ENCODE measurements at regions not wholly inside any gene's neighbourhood (a gene's known extent, or its start where the extent isn't known, plus 50 kb on each side); places are given as distances from the start of the nearest gene placed in this dataset.

GRCh38 chr3:72031581-72031980 lies 246.6 kb upstream of the PROK2 start:
- Histone ChIP-seq H2BK15ac (ENCODE audit: low read length) (no peak overlapping the region), H3K4me3 (ENCODE audit: extremely low read depth in 1 of 4, insufficient read depth in 2 of 4, low read depth in 3 of 4, low read length in 4 of 4) (no peak overlapping the region), H3K27ac (ENCODE audit: low read depth, low read length) (no peak overlapping the region), H2BK5ac (ENCODE audit: low read depth, low read length) (no peak overlapping the region), H2BK120ac (replicated peaks; ENCODE audit: low read depth, low read length) (no peak overlapping the region), H2AK5ac (ENCODE audit: low read depth, low read length) (peak overlapping the region; percentile 29; the same call in 1 of the 2 replicates), H3K4me1 (replicated peaks in 1 of 4; ENCODE audit: control insufficient read depth in 3 of 4, insufficient read depth in 4 of 4, low read length in 3 of 4) (peaks cover 0 to 6% (median 4%) of the 10 kb centered on the region in 4 experiments; a peak in 4 of 7 replicates), H3K23ac (ENCODE audit: insufficient read length) (no peak overlapping the region), H3K79me1 (ENCODE audit: low read depth, low read length) (no peaks in the 10 kb centered on the region), H2BK20ac (ENCODE audit: low read length) (peak overlapping the region; percentile 35; the same call in 1 of the 2 replicates), H3K27me3 (replicated peaks in 1 of 4; ENCODE audit: control insufficient read depth in 3 of 4, extremely low read depth in 1 of 4, insufficient read depth in 3 of 4, low read length in 3 of 4) (no peaks in the 10 kb centered on the region), H4K5ac (ENCODE audit: insufficient read length, low read depth, low read length) (no peak overlapping the region), H3K9ac (replicated peaks in 1 of 4; ENCODE audit: extremely low read depth in 1 of 4, low read depth in 3 of 4, low read length in 3 of 4) (no peak overlapping the region), H3K4me2 (ENCODE audit: insufficient read depth in 1 of 2, low read depth in 2 of 2, low read length in 2 of 2) (no peak overlapping the region), H3K79me2 (ENCODE audit: control insufficient read depth in 1 of 2, insufficient read depth in 2 of 2, low read length in 2 of 2) (no peaks in the 10 kb centered on the region), H2BK12ac (ENCODE audit: low read depth, low read length) (peak overlapping the region; percentile 56; the same call in 1 of the 2 replicates), H3K18ac (ENCODE audit: extremely low read depth, low read length) (no peak overlapping the region), H3K14ac (ENCODE audit: insufficient read length) (no peak overlapping the region), H3K4ac (replicated peaks; ENCODE audit: insufficient read length, low read depth, low read length) (no peak overlapping the region), H4K91ac (replicated peaks; ENCODE audit: insufficient read length, low read length) (peak overlapping the region; percentile 31), H3K9me3 (ENCODE audit: insufficient read depth in 2 of 2, low read depth in 1 of 2, low read length in 1 of 2) (no peaks in the 10 kb centered on the region), H2AFZ (ENCODE audit: low read length) (no peak overlapping the region), H3K23me2 (ENCODE audit: low read depth, low read length) (no peaks in the 10 kb centered on the region), H3K36me3 (ENCODE audit: control insufficient read depth in 2 of 4, insufficient read depth in 4 of 4, low read length in 3 of 4) (no peaks in the 10 kb centered on the region), H3K56ac (replicated peaks; ENCODE audit: insufficient read length, low read depth, low read length) (no peak overlapping the region), H4K20me1 (replicated peaks in 1 of 2; ENCODE audit: control insufficient read depth in 1 of 2, insufficient read depth in 2 of 2, low read length in 2 of 2) (no peaks in the 10 kb centered on the region), H4K8ac (ENCODE audit: extremely low read depth, insufficient read depth, low read length) (no peak overlapping the region)
- TF ChIP-seq ASH2L (IDR thresholded peaks at IDR 0.05; ENCODE audit: low read length): no peak
- TF ChIP-seq TEAD4 (IDR thresholded peaks at IDR 0.05; ENCODE audit: low read depth, low read length): no peak
- TF ChIP-seq CHD2 (IDR thresholded peaks at IDR 0.05; ENCODE audit: low read length): no peak
- TF ChIP-seq POLR2AphosphoS5 (IDR thresholded peaks at IDR 0.05; ENCODE audit: low read depth, low read length): no peak
- TF ChIP-seq PHF8 (conservative IDR thresholded peaks at IDR 0.05; ENCODE audit: low read depth, low read length): no peak
- TF ChIP-seq NANOG (IDR thresholded peaks at IDR 0.05; ENCODE audit: insufficient read depth, low read depth, low read length, poor library complexity, severe bottlenecking): no peak
- no peak for TF ChIP-seq JUND (IDR thresholded peaks at IDR 0.05; ENCODE audit: low read length)
- no peak for TF ChIP-seq BCL11A (IDR thresholded peaks at IDR 0.05; ENCODE audit: low read depth in 2 of 2, low read length in 2 of 2)
- TF ChIP-seq KDM1A (IDR thresholded peaks at IDR 0.05; ENCODE audit: borderline replicate concordance, low read length): no peak
- TF ChIP-seq EGR1 (IDR thresholded peaks at IDR 0.05; ENCODE audit: borderline replicate concordance, low read depth, low read length): no peak
- no peak for TF ChIP-seq CBX5 (IDR thresholded peaks at IDR 0.05; ENCODE audit: low read depth, low read length)
- no peak for TF ChIP-seq SIN3A (conservative IDR thresholded peaks at IDR 0.05 in 1 of 2, IDR thresholded peaks at IDR 0.05 in 1 of 2; ENCODE audit: low read depth in 1 of 2, low read length in 2 of 2)
- TF ChIP-seq KDM4A (IDR thresholded peaks at IDR 0.05; ENCODE audit: low read depth, low read length, severe bottlenecking): no peak
- FAIRE-seq: no peak
- WGBS, 2 experiments (ENCODE audit: extremely low coverage in 1 of 2, insufficient coverage in 1 of 2, insufficient read length in 1 of 2, insufficient replicate concordance in 2 of 2, low coverage in 1 of 2, low lambda C conversion rate in 2 of 2, missing lambda C conversion rate in 1 of 2): 90% methylated on average over 3 of the region's 3 CpGs; no CpG with 5 or more reads in 1 of the 2 experiments
- POLR2A ChIA-PET (ENCODE audit: partially characterized antibody): no interaction called here
- CTCF ChIA-PET (ENCODE audit: partially characterized antibody): interaction anchor here (0.9 to 1.2 kb wide), 2 partner anchors 17 to 156 kb away, joined by 4 to 8 read pairs; no protein-coding TSS in a partner anchor
- DNase-seq (ENCODE audit: low read depth in 1 of 2, low spot score in 2 of 2): no peak

All from H1 (cell line).